Upper lobe of left lung (tissue), 4 donors: ENCODE measurements at regions not wholly inside any gene's neighbourhood (a gene's known extent, or its start where the extent isn't known, plus 50 kb on each side); places are given as distances from the start of the nearest gene placed in this dataset.

Experiments used
- CTCF ChIP-seq, 6 experiments: fragments of 450-650 bp in 4 of 6; fragments of 200-600 bp in 2 of 6; sonication (generic) in 2 of 6; IDR thresholded peaks; one replicate each; pipeline ENCODE4 v1.5.1; 2016 to 2019; ENCODE audit warnings: antibody characterized with exemption in 6 of 6
- POLR2A ChIP-seq, 4 donors: fragments of 450-650 bp; IDR thresholded peaks; one replicate each; pipeline ENCODE4 v1.5.1; 2016 to 2017; ENCODE audit warnings: antibody characterized with exemption in 4 of 4, mild to moderate bottlenecking in 2 of 4

GRCh38 chr1:90402893-90403849 is 313.9 kb downstream of the BARHL2 start:
- TF ChIP-seq POLR2A (IDR thresholded peaks at IDR 0.05) (no peak), CTCF (IDR thresholded peaks at IDR 0.05) (no peak)
